ENCODE measurements at regions not wholly inside any gene's neighbourhood (a gene's known extent, or its start where the extent isn't known, plus 50 kb on each side); places are given as distances from the start of the nearest gene placed in this dataset.
A peak's percentile ranks its signal among the peaks of the same experiment; 100 is the strongest.

- no peak for DNase-seq (ENCODE audit: low read depth)
Measured at GRCh38 chr9:88229434-88229833, 91.2 kb upstream of the SPATA31C2 start.

- no peak for DNase-seq (ENCODE audit: low read depth)
Measured at GRCh38 chr9:88224938-88225337, 86.7 kb upstream of the SPATA31C2 start.

GRCh38 chr9:88221105-88221504 lies 82.8 kb upstream of the SPATA31C2 start:
- no peak for DNase-seq (ENCODE audit: low read depth)

GRCh38 chr9:88220652-88221051 lies 82.4 kb upstream of the SPATA31C2 start:
- DNase-seq (ENCODE audit: low read depth): no peak

GRCh38 chr9:88219601-88220000 lies 81.3 kb upstream of the SPATA31C2 start:
- no peak for DNase-seq (ENCODE audit: low read depth)

- DNase-seq (ENCODE audit: low read depth): no peak
Measured at GRCh38 chr9:88218726-88219125, 80.5 kb upstream of the SPATA31C2 start.

GRCh38 chr9:88216126-88216995 lies 78.1 kb upstream of the SPATA31C2 start:
- no peak for DNase-seq (ENCODE audit: low read depth)

- DNase-seq (ENCODE audit: low read depth): no peak
Measured at GRCh38 chr9:88215196-88216125, 77.2 kb upstream of the SPATA31C2 start.

GRCh38 chr9:88202321-88202720 lies 64.0 kb upstream of the SPATA31C2 start:
- DNase-seq (ENCODE audit: low read depth): no peak

GRCh38 chr9:88198341-88198807 lies 60.1 kb upstream of the SPATA31C2 start:
- peak; percentile 84 for DNase-seq (ENCODE audit: low read depth)

- peak; percentile 93 for DNase-seq (ENCODE audit: low read depth)
Measured at GRCh38 chr9:88197781-88198340, 59.6 kb upstream of the SPATA31C2 start.

GRCh38 chr9:88197016-88197415 lies 58.7 kb upstream of the SPATA31C2 start:
- DNase-seq (ENCODE audit: low read depth): peak; percentile 84

- peak; percentile 8 for DNase-seq (ENCODE audit: low read depth)
Measured at GRCh38 chr9:88196142-88196790, 58.0 kb upstream of the SPATA31C2 start.

- DNase-seq (ENCODE audit: low read depth): no peak
Measured at GRCh38 chr9:88193766-88194165, 55.5 kb upstream of the SPATA31C2 start.

GRCh38 chr9:88191456-88191855 lies 53.2 kb upstream of the SPATA31C2 start:
- DNase-seq (ENCODE audit: low read depth): no peak

- DNase-seq (ENCODE audit: low read depth): no peak
Measured at GRCh38 chr9:88189371-88189770, 51.1 kb upstream of the SPATA31C2 start.
